ENCODE measurements at regions not wholly inside any gene's neighbourhood (a gene's known extent, or its start where the extent isn't known, plus 50 kb on each side); places are given as distances from the start of the nearest gene placed in this dataset.

DNA sequence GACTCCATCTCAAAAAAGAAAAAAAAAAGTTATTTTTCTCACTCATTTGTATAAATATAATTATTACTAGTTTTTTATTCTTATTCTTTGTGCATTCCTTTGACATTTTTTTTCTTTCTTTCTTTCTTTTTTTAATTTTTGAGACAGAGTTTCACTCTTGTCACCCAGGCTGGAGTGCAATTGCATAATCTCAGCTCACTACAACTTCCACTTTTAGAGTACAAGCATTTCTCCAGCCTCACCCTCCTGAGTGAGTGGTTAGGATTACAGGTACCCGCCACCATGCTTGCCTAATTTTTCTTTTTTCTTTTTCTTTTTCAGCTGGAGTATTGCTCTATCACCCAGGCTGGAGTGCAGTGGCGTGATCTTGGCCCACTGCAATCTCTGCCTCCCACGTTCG, 51.4 kb upstream of the JARID2 start:
- no peak for DNase-seq
- in situ Hi-C loops (cut with HindIII; ENCODE audit: low pct_ligation_motif_present, low sequenced_read_pairs) = no loop called here
- no peak overlapping the region for H3K4me3 ChIP-seq (ENCODE audit: low read depth, low read length)

More for the DNA sequence above, 51.4 kb upstream of the JARID2 start:
- Histone ChIP-seq H3K27me3 (replicated peaks) (no peaks in the 10 kb centered on the region), H3K36me3 (replicated peaks) (no peaks in the 10 kb centered on the region), H3K27ac (no peak overlapping the region)
- TF ChIP-seq, protein P1, sequence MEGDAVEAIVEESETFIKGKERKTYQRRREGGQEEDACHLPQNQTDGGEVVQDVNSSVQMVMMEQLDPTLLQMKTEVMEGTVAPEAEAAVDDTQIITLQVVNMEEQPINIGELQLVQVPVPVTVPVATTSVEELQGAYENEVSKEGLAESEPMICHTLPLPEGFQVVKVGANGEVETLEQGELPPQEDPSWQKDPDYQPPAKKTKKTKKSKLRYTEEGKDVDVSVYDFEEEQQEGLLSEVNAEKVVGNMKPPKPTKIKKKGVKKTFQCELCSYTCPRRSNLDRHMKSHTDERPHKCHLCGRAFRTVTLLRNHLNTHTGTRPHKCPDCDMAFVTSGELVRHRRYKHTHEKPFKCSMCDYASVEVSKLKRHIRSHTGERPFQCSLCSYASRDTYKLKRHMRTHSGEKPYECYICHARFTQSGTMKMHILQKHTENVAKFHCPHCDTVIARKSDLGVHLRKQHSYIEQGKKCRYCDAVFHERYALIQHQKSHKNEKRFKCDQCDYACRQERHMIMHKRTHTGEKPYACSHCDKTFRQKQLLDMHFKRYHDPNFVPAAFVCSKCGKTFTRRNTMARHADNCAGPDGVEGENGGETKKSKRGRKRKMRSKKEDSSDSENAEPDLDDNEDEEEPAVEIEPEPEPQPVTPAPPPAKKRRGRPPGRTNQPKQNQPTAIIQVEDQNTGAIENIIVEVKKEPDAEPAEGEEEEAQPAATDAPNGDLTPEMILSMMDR (IDR thresholded peaks at IDR 0.05; ENCODE audit: low read depth, low read length, missing control alignments) = no peak
